Lower lobe of right lung (tissue), 2 donors: ENCODE measurements at regions not wholly inside any gene's neighbourhood (a gene's known extent, or its start where the extent isn't known, plus 50 kb on each side); places are given as distances from the start of the nearest gene placed in this dataset.
A peak's percentile ranks its signal among the peaks of the same experiment; 100 is the strongest.

Source experiments
- ATAC-seq, 2 donors: fragments of 200-7000 bp; cut with Tn5 transposase; one replicate each; pipeline ENCODE4 v1.9.1; 2020 to 2022; ENCODE audit warnings: mild to moderate bottlenecking in 2 of 2, moderate library complexity in 2 of 2
- DNase-seq: peaks from one replicate; pipeline ENCODE4 v3.0.0-alpha.2; 2020
- H3K27ac ChIP-seq: fragments of 200-600 bp; one replicate; pipeline ENCODE4 v1.8.0; 2022
- H3K27me3 ChIP-seq: fragments of 200-600 bp; one replicate; pipeline ENCODE4 v1.8.0; 2022; ENCODE audit warnings: low read depth
- H3K36me3 ChIP-seq: fragments of 200-600 bp; one replicate; pipeline ENCODE4 v1.8.0; 2022; ENCODE audit warnings: mild to moderate bottlenecking
- H3K4me1 ChIP-seq: fragments of 200-600 bp; one replicate; pipeline ENCODE4 v1.8.0; 2022
- H3K4me3 ChIP-seq: fragments of 200-600 bp; one replicate; pipeline ENCODE4 v1.8.0; 2022; ENCODE audit warnings: mild to moderate bottlenecking
- H3K9me3 ChIP-seq: fragments of 200-600 bp; one replicate; pipeline ENCODE4 v1.8.0; 2022
- intact Hi-C: fragments of 100-400 bp; cut with DNase I; formaldehyde crosslinking; loops from one replicate; pipeline ENCODE4 v1.11.0; 2022
- TF ChIP-seq, protein P1 (sequence below): fragments of 200-600 bp; IDR thresholded peaks from one replicate; pipeline ENCODE4 v1.8.0; 2022; ENCODE audit warnings: antibody characterized with exemption, mild to moderate bottlenecking
- donor health status: DM: no; HTN: yes; CAD: no; lungs with severe emphysema.

DNA sequence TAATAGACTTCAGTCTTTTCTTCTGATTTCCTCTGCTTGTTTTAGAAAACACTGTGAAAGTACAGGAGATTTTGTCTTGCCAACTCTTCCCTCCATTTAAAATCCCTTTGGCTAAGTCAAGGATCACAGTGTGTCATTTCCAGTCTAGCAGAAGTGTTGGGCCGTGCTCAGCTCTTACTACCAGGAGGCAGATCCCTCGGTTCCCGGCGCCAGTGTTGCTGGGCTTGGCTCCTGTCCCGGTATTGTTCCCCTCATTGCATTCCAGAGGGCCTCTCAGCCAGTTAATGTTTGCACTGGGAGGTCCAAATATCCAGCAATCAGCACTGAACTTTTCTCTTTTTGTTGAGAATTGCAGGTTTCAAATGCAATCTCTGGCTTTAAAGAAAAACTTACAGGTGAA lies 612.1 kb upstream of the MGMT start:
- ATAC-seq = peak; percentile 83 to 94

DNA sequence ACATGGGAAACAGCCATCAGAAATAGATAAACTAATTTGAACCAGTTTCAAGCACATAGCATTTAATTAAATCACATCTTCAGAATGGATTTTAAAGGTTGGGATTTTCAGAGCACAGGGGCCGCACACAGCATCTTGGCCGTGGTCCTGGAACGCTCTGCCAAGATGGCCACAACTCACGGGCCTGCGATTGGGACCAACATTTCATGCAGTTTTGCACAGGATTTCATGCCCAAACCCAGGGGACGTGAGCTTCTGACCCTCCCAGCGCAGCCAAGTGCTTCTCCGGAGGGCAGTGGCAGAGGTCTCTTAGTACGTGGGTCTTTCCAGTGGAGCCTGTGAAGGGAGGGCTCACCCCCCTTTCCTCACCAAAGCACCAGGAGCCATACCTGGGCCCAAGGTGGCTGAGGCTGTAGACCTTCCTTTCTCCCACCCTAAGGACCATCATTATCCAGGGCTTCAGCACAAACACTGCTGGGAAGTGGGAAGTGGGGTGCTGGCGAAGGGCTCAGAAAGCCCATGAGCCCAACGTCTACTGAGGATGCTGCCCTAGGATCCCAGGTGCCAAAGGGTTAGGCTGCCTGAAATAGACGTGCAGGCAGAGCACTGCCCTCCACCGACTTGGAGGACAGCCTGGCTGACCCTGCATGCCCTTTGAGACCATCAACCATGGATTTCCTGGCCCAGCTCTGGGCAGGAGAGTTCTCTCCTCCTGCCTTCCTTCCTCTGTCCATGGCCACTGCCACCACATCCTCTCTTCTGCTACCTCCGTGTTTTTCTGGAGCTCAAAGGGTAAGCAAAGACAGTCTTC lies 611.2 kb upstream of the MGMT start:
- TF ChIP-seq, protein P1, sequence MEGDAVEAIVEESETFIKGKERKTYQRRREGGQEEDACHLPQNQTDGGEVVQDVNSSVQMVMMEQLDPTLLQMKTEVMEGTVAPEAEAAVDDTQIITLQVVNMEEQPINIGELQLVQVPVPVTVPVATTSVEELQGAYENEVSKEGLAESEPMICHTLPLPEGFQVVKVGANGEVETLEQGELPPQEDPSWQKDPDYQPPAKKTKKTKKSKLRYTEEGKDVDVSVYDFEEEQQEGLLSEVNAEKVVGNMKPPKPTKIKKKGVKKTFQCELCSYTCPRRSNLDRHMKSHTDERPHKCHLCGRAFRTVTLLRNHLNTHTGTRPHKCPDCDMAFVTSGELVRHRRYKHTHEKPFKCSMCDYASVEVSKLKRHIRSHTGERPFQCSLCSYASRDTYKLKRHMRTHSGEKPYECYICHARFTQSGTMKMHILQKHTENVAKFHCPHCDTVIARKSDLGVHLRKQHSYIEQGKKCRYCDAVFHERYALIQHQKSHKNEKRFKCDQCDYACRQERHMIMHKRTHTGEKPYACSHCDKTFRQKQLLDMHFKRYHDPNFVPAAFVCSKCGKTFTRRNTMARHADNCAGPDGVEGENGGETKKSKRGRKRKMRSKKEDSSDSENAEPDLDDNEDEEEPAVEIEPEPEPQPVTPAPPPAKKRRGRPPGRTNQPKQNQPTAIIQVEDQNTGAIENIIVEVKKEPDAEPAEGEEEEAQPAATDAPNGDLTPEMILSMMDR = no peak
- Histone ChIP-seq H3K27ac (no peak overlapping the region), H3K27me3 (no peaks in the 10 kb centered on the region), H3K36me3 (no peaks in the 10 kb centered on the region), H3K4me3 (no peak overlapping the region), H3K9me3 (no peaks in the 10 kb centered on the region), H3K4me1 (peaks cover 18% of the 10 kb centered on the region)
- no peak for DNase-seq
- intact Hi-C loops = no loop called here
- ATAC-seq = no peak

More for the DNA sequence above, 612.1 kb upstream of the MGMT start:
- DNase-seq = peak; percentile 81
- TF ChIP-seq, protein P1 = no peak
- Histone ChIP-seq H3K4me3 (no peak overlapping the region), H3K9me3 (no peaks in the 10 kb centered on the region), H3K36me3 (no peaks in the 10 kb centered on the region), H3K27ac (no peak overlapping the region), H3K27me3 (no peaks in the 10 kb centered on the region), H3K4me1 (peaks cover 18% of the 10 kb centered on the region)
- intact Hi-C loops = no loop called here

DNA sequence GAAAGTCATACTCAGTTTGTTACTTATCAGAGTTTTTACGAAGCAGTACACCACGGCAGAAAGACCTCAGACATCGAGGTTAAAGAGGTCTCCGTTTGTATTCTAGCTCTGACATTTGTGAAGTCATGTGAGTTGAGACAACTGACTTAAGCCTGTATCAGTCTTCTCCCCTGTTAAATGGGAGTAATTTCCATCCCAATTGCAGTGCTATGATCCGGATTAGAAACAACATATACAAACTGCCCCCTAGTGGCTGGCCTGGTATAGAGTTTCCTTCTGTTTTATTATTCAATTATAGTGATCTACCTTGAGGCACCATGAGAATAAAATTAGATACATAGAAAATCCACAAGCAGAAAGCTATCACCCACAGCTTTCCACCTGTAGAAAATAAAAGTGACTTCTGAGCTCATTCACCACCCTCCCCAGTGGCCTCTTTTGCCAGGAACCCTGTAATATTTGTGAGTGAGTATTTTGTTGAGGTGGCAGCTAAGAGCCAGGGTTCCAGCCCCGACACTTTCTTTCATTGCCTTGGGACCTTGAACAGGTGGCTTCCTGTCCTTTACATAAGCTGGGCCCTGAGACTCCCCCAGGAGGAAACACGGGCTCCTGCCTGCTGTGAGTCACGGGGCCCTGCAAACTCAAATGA lies 607.2 kb upstream of the MGMT start:
- H3K4me3 ChIP-seq = no peak overlapping the region
- DNase-seq (no peak), ATAC-seq (no peak)
- TF ChIP-seq, protein P1 = peak; percentile 51
- H3K36me3 ChIP-seq = no peaks in the 10 kb centered on the region
- H3K27me3 ChIP-seq = no peaks in the 10 kb centered on the region
- no peaks in the 10 kb centered on the region for H3K9me3 ChIP-seq
- intact Hi-C loops = no loop called here
- no peak overlapping the region for H3K27ac ChIP-seq
- peaks cover 11% of the 10 kb centered on the region for H3K4me1 ChIP-seq

DNA sequence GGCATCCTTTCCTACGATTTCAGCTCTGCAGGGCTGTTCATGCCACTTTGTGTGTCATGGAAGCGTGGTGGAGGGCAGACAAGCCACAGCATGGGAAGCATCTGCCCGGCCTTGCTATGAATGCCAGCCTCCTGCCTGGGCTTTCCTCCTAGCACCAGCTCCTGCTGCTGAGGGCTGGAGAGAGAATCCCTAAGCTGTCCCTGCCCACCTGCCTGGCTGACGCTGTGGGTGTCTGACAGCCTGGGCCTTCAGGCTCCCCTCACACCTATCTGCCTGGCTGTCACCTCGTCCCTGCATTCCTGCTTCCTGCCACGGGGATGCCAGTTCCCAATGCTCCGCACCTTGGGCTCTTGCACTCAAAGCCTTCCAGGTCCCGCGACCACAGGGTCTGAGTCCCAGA lies 606.5 kb upstream of the MGMT start:
- no peak for DNase-seq
- ATAC-seq = no peak
- H3K36me3 ChIP-seq = no peaks in the 10 kb centered on the region
- no peak overlapping the region for H3K4me3 ChIP-seq
- H3K4me1 ChIP-seq = peaks cover 6% of the 10 kb centered on the region
- no peaks in the 10 kb centered on the region for H3K27me3 ChIP-seq
- TF ChIP-seq, protein P1 = no peak
- intact Hi-C loops = no loop called here
- H3K27ac ChIP-seq = no peak overlapping the region
- no peaks in the 10 kb centered on the region for H3K9me3 ChIP-seq

DNA sequence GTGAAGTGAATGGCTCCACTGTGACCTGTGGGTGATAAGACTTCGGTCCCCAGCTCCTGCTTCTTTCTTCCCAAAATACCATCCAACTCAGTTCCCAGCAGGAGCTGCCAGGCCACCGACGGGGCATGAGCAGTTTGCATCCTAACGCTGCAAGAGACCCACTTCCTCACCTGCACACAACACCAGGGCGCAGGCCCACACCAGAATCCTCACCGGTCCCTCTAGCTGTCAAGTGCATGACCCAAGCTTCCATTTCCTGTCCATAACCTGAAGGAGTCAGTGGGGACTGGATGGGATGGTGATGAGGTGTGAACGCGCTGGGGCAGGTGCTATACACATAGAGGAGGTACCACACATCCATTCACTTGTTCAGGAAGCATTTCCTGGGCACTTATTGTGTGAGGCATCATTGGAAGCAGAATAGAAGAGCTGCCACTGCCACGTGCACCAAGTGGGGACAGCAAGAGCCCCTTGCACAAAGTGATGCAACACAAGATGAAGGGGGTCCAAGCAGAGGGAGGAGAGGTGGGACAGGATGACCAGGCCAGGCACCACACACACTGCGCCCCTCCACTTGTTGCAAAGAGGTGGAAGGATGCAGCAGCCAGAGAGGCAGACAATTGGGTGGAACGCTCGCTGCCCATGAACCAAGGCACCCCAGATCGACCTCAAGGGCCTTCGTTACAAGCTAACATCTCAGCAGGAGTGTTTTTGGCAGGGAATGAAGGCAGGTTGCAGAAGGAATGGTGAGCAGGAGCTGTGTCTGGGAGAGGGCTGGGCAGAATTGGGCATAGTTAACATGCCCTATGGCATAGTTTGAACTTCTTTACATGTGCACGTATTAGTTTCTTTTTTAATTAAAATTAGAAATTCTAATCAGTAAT lies 605.8 kb upstream of the MGMT start:
- Histone ChIP-seq H3K27ac (no peak overlapping the region), H3K4me1 (no peaks in the 10 kb centered on the region), H3K27me3 (no peaks in the 10 kb centered on the region), H3K9me3 (no peaks in the 10 kb centered on the region), H3K4me3 (no peak overlapping the region), H3K36me3 (no peaks in the 10 kb centered on the region)
- TF ChIP-seq, protein P1 = no peak
- intact Hi-C loops = no loop called here
- DNase-seq = no peak
- no peak for ATAC-seq
